ENCODE measurements at regions not wholly inside any gene's neighbourhood (a gene's known extent, or its start where the extent isn't known, plus 50 kb on each side); places are given as distances from the start of the nearest gene placed in this dataset.

DNA sequence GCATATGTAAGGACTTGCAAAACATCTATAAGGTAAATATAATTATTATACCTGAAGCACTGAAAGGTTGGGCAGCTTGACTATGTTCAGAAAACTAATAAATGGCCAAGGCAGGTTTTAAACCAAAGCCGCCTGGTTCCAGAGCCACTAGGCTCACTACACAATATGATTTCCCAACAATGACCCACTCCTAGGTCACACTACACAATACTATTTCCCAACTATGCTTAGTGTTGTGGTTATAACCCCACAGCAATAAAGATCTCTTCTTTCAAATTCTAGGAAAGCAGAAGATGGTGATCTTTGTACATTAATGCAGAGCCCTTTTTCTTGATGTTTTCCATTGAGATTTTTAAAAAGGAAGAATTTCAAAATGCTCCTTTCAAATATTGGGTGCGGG, 180.4 kb downstream of the CYRIA start:
- ATAC-seq (ENCODE audit: poor library complexity) (no peak), DNase-seq (no peak)
- Histone ChIP-seq H3K4me3 (ENCODE audit: low read length) (no peak overlapping the region), H3K27me3 (ENCODE audit: control insufficient read depth in 1 of 2, insufficient read depth in 2 of 2, low read length in 2 of 2) (no peaks in the 10 kb centered on the region), H3K4me1 (ENCODE audit: insufficient read depth, low read length) (no peaks in the 10 kb centered on the region), H3K36me3 (ENCODE audit: insufficient read depth, low read length) (no peaks in the 10 kb centered on the region), H3K9me3 (ENCODE audit: control insufficient read depth in 1 of 2, insufficient read depth in 1 of 2, low read length in 2 of 2) (peaks cover 0 to 4% of the 10 kb centered on the region in 2 experiments), H3K27ac (ENCODE audit: low read depth in 1 of 2, low read length in 2 of 2) (no peak overlapping the region)
- ChIA-PET CTCF (no interaction called here), POLR2A (no interaction called here)
- no peaks in the 10 kb centered on the region for H3K36me3 Mint-ChIP-seq (ENCODE audit: low read depth)
- H3K9me3 Mint-ChIP-seq = no peaks in the 10 kb centered on the region
- no peak for TF ChIP-seq CTCF (IDR thresholded peaks at IDR 0.05)
- peaks cover 6% of the 10 kb centered on the region for H3K27me3 Mint-ChIP-seq
- H3K27ac Mint-ChIP-seq = no peak overlapping the region
- intact Hi-C loops (cut with DNase I, micrococcal nuclease) = no loop called here
- H3K4me1 Mint-ChIP-seq (ENCODE audit: low read depth) = no peaks in the 10 kb centered on the region
- no peak overlapping the region for H3K4me3 Mint-ChIP-seq

DNA sequence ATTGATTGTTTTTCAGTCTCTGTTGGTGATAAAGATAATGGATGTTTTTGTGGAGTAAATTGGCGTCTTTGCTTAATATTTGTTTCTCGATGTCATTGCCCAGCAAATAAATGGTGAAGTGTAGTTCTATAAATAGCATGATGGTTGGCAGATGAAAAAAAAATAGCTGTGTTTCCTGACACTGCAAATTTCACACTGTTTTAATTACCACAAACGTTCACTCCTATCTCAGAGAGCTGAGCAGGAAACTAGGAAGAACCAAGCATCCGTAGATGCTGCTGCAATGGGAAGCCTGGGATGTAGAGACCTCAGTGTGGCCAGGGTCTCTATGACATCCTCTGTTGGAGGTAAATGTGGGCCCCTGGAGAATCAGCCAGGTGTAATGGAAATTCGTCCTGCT, 183.2 kb downstream of the CYRIA start:
- Histone ChIP-seq H3K36me3 (ENCODE audit: insufficient read depth, low read length) (no peaks in the 10 kb centered on the region), H3K9me3 (ENCODE audit: control insufficient read depth in 1 of 2, insufficient read depth in 1 of 2, low read length in 2 of 2) (peaks cover 0 to 4% of the 10 kb centered on the region in 2 experiments), H3K27me3 (ENCODE audit: control insufficient read depth in 1 of 2, insufficient read depth in 2 of 2, low read length in 2 of 2) (no peaks in the 10 kb centered on the region), H3K4me1 (ENCODE audit: insufficient read depth, low read length) (no peaks in the 10 kb centered on the region), H3K4me3 (ENCODE audit: low read length) (no peak overlapping the region), H3K27ac (ENCODE audit: low read depth in 1 of 2, low read length in 2 of 2) (no peak overlapping the region)
- intact Hi-C loops (cut with DNase I, micrococcal nuclease) = no loop called here
- H3K4me1 Mint-ChIP-seq (ENCODE audit: low read depth) = no peaks in the 10 kb centered on the region
- no peak overlapping the region for H3K4me3 Mint-ChIP-seq
- no peaks in the 10 kb centered on the region for H3K9me3 Mint-ChIP-seq
- ChIA-PET CTCF (no interaction called here), POLR2A (no interaction called here)
- H3K27ac Mint-ChIP-seq = no peak overlapping the region
- peaks cover 6% of the 10 kb centered on the region for H3K27me3 Mint-ChIP-seq
- no peaks in the 10 kb centered on the region for H3K36me3 Mint-ChIP-seq (ENCODE audit: low read depth)
- no peak for ATAC-seq (ENCODE audit: poor library complexity)
- no peak for DNase-seq
- TF ChIP-seq CTCF (IDR thresholded peaks at IDR 0.05) = no peak

GRCh38 chr2:16481351-16481750, 184.3 kb downstream of the CYRIA start:
- H3K36me3 ChIP-seq (ENCODE audit: insufficient read depth, low read length) = no peaks in the 10 kb centered on the region
- Mint-ChIP-seq H3K27ac (no peak overlapping the region), H3K4me1 (ENCODE audit: low read depth) (no peaks in the 10 kb centered on the region), H3K27me3 (peaks cover 6% of the 10 kb centered on the region), H3K9me3 (no peaks in the 10 kb centered on the region), H3K4me3 (no peak overlapping the region), H3K36me3 (ENCODE audit: low read depth) (no peaks in the 10 kb centered on the region)
- H3K4me1 ChIP-seq (ENCODE audit: insufficient read depth, low read length) = no peaks in the 10 kb centered on the region
- TF ChIP-seq CTCF (IDR thresholded peaks at IDR 0.05) = no peak
- H3K9me3 ChIP-seq (ENCODE audit: control insufficient read depth in 1 of 2, insufficient read depth in 1 of 2, low read length in 2 of 2) = peaks cover 0 to 4% of the 10 kb centered on the region in 2 experiments
- ATAC-seq (ENCODE audit: poor library complexity) = no peak
- no peak for DNase-seq
- no peaks in the 10 kb centered on the region for H3K27me3 ChIP-seq (ENCODE audit: control insufficient read depth in 1 of 2, insufficient read depth in 2 of 2, low read length in 2 of 2)
- no peak overlapping the region for H3K27ac ChIP-seq (ENCODE audit: low read depth in 1 of 2, low read length in 2 of 2)
- no peak overlapping the region for H3K4me3 ChIP-seq (ENCODE audit: low read length)
- ChIA-PET CTCF (no interaction called here), POLR2A (no interaction called here)
- intact Hi-C loops (cut with DNase I, micrococcal nuclease) = no loop called here
